GM18870 (cell line): ENCODE measurements at regions not wholly inside any gene's neighbourhood (a gene's known extent, or its start where the extent isn't known, plus 50 kb on each side); places are given as distances from the start of the nearest gene placed in this dataset.

Source experiments
- ATAC-seq: cut with Tn5 transposase; IDR thresholded peaks from one replicate; pipeline ENCODE4 v1.9.1; 2021; ENCODE audit warnings: moderate library complexity; ENCODE audit not compliant: unreplicated experiment

GRCh38 chr1:195941795-195942194 is 666.4 kb downstream of the KCNT2 start:
- ATAC-seq: no peak

GRCh38 chr1:195941314-195941713 is 666.9 kb downstream of the KCNT2 start:
- no peak for ATAC-seq

DNA sequence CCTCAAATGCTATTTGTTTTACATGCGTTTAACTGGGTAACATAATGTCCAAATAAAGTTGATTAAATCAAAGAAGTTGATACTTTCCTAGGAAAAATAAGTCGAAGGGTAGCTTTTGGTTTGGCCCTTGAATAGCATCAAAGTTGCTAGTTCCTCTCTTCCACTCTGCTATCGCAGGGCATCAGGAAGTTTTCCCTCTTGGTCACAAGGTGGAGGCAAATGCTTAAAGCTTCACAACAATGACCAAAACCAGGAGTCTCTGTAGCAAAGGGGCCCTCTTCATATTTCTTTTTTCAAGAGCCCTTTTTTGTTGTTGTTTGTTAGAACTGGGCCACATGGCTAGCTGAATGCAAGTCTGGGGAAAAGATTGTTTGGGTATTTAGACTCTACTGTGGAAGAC is 668.4 kb downstream of the KCNT2 start:
- ATAC-seq: no peak

DNA sequence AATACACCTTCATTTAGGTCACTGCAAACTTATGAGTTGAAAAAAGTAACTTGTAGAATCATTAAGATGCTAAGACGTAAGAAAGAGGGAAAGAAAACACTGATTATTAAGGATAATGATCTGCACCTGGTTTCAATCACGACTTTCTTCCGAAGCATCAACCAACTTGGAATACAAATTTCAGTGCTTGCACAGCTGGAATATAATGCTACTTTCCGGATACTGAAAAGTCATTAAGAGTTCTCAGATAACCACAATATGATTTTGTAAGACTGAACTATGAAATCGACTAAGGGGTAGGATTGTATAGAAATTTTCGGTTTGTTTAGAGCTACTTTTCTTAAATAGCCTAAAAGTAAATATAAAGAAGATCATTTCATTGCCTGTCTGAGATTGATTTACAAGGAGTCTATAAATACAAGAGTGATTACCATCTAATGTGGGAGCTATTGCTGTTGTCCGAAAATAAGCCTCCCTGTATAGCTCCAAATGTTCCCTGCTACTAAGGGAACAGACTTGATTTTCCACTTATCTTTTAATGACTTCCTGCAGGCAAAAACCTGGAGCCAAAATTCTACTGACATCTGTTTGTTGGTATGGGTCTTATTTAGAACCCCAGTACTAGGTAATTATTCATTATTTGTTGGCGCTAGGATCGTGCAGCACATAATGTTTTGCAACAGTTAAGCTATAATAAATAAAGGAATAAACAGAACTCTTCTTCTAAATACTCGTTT is 673.3 kb downstream of the KCNT2 start:
- no peak for ATAC-seq

DNA sequence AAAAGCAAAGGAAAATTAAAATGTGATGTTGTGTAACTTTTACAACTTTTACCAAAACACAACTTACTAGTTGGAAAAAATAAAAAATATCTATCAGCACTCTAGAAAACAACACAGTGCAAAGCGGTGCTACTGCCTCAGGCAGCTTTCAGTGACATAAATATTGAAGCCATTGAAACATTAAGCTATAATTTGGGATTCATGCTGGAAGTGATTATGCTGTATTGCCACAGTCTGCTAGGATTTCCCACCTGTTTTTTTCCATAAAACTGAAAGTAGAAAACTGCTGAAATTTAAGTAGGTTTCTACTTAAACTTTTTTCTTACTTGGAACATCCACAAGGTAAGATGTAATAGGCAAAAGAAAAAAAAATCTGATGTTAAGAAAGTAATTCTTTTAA is 674.4 kb downstream of the KCNT2 start:
- ATAC-seq: no peak

DNA sequence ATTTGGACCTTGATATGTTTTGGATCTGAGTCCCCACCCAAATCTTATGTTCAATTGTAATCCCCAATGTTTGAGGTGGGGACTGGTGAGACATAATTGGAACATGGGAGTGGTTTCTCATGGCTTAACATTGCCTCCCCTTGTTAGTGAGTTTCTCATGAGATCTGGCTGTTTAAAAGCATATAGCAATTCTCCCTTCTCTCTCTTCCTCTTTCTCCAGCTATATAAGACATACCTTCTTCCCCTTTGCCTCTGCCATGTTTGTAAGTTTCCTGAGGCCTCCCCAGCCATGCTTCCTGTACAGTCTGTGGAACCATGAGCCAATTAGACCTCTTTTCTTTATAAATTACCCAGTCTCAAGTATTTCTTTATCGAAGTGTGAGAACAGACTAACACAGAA is 692.4 kb downstream of the KCNT2 start:
- no peak for ATAC-seq

GRCh38 chr1:195909061-195909460 is 699.2 kb downstream of the KCNT2 start:
- no peak for ATAC-seq

DNA sequence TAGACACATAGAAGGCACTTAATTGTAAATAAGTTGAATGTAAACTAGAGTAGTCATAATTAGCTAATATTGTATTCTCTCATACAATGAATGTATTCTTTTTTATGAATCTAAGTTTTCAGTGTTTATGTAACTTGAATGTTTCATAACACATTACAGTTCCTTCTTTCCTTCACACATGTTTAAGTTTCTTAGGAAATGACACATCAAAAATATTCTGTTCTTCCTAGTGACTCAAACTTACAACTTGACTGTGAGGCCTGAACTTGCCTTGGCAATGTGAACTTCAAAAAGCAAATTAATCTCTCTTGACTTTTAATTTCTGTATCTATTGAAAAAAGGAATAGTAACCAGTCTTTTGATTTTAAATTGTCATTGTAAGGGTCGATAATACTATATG is 700.1 kb downstream of the KCNT2 start:
- no peak for ATAC-seq

DNA sequence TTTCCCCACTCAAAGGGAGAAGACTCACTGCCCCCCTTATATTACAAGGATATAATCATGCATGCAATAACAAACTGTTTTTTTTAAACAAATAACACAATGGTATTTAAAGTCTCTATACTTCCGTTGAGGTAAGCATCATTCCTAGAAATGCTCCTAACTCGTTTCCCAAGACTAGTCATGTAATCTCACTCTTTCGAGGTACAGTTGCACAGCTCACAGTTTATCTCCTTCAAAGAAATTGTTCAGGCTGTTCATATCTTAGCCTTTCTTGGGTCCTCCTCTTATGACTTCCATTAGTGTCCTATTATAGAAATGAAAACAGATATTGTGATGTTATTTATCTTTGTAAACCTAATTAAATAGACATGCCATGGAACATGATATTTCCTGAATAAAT is 705.0 kb downstream of the KCNT2 start:
- ATAC-seq: no peak

- no peak for ATAC-seq
Measured at GRCh38 chr1:195902779-195903178, 705.5 kb downstream of the KCNT2 start.

- no peak for ATAC-seq
Measured at GRCh38 chr1:195899762-195900352, 708.4 kb downstream of the KCNT2 start.

- ATAC-seq: no peak
Measured at GRCh38 chr1:195898924-195899323, 709.3 kb downstream of the KCNT2 start.

DNA sequence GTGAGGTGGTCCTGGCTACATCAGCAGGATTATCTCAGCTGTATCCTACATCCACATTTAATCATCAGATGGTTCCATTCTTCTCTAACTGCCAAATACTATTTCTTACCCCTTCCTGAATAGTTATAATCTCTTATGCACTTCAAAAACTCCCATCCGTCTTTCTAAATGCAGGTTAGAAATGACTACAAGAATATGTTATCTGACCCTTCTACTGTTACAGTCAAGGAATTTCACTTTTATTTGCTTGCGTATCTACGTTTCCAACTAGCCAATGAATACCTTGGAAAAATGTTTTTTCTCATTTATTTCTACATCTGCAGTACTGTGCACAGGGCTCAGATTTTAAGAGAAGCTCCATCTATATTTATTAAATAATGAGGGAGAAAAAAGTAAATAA is 709.9 kb downstream of the KCNT2 start:
- ATAC-seq: no peak

DNA sequence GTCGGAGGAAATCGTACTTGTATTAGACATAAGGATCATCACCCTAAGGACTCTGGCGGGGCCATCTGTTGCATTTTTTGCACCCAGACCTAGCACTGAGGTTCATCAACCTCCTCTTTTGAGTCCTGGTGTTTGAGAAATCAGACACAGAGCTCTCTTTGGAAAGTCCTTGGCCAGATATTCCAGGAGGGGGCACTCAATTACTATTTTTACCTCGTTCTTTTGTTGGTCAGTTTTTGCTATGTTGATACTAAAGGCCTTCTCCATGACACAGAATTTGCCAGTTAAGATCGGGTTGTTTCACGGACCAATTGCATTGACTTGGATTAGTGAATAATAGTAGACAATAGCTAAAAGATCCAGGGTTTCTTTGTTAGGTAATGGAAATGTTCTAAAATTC is 711.2 kb downstream of the KCNT2 start:
- no peak for ATAC-seq

DNA sequence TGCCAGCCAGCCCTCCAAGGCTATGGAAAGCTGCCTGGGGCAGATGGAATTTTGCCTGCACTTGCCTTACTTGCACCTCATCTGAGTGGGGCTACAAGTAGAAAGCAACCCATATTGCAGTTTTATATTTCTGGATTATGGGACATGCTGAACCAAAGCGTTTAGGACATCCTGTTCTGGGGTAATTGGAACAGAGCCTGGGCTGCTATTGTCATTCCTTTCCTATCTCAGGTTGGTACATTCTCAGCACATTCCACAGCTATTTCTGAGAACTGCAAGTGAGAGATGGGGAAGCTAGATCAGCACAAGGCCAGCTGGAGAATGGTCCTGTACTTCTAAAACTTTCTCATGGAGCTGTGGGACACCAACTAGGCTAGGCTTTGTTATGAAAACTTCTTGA is 713.8 kb downstream of the KCNT2 start:
- ATAC-seq: no peak

DNA sequence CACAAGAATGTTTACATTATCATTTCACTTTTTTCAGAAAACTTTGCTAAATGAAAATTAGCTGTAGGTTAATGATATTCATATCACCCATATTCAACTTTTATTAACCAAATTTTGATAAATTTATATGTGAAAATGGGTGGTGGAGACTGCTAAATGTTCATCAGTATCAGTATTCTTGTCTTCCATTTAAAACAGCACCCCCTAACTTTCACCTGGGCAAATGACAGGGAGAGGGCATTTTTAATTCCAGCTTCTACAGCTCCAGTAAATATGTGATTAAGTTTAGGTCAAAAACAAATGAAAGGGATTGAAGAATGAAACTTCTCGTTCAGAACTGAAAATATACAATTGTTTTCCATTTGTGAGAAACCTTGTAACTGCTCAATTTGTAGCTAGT is 722.2 kb downstream of the KCNT2 start:
- no peak for ATAC-seq

- no peak for ATAC-seq
Measured at GRCh38 chr1:195878478-195878877, 729.8 kb downstream of the KCNT2 start.

- ATAC-seq: no peak
Measured at GRCh38 chr1:195876792-195877191, 731.4 kb downstream of the KCNT2 start.

DNA sequence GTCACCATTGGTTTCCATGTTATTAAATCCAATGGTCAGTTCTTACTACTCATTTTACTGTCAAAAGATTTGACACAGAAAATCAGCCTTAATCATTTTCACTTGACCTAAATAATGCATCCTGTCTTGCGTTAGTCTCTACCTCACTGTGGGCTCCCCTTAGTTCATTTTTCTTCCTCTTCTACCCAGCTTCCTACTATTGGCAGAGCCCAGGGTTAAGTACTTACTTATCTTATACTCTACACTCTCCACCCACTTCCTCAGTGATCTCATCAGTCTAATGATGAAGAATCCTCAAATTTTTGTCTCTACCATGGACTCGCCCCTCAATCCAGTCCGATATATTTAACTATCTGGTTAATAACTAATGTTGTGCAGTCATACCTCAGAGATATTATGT is 735.9 kb downstream of the KCNT2 start:
- no peak for ATAC-seq

DNA sequence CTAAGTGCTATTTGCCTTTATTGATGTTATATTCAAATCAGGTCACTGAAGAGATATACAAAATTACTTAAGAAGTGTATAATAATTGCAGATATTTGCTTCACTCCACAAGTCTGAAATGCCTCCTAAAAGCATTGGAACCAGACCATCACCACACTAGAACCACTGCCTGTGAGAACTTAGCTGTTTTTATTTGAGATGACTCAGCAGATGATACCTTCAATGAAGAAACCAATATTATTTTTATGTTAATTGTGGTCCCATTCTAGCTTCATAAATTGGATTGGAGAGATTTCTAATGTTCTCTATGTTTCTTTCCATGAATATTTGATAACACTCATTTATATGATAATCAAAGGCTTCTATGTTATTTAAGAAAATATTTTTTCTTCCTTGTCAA is 740.6 kb downstream of the KCNT2 start:
- ATAC-seq: no peak

DNA sequence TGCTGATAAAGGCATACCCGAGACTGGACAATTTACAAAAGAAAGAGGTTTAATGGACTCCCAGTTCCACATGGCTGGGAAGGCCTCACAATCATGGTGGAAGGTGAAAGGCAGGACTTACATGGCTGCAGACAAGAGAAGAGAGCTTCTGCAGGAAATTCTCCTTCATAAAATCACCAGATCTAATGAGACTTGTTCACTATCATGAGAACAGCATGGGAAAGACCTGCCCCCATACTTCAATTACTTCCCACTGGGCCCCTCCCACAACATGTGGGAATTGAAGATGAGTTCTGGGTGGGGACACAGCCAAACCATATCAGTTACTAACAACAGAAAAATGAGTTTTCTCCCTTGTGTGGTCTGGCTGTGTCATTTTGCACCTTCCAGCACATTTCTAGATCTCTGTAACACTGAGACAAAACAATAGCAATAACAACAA is 741.4 kb downstream of the KCNT2 start:
- ATAC-seq: no peak

GRCh38 chr1:195866091-195866780 is 742.0 kb downstream of the KCNT2 start:
- no peak for ATAC-seq
